Stimulated activated CD8-positive, alpha-beta memory T cell treated with anti-CD3 and anti-CD28 coated beads, Interleukin-12 subunit alpha, Interleukin-12 subunit beta, amount 100 ng/mL, for 4 hours (primary cell): ENCODE measurements at regions not wholly inside any gene's neighbourhood (a gene's known extent, or its start where the extent isn't known, plus 50 kb on each side); places are given as distances from the start of the nearest gene placed in this dataset.
"Not testable (repeated sequence)": the region's sequence is repeated elsewhere in the genome, so short reads cannot be mapped to it uniquely, and the experiment has no call there.

Source experiments
- DNase-seq: peaks from one replicate; pipeline ENCODE4 v3.0.0-alpha.2; 2020; ENCODE audit warnings: low read depth

DNA sequence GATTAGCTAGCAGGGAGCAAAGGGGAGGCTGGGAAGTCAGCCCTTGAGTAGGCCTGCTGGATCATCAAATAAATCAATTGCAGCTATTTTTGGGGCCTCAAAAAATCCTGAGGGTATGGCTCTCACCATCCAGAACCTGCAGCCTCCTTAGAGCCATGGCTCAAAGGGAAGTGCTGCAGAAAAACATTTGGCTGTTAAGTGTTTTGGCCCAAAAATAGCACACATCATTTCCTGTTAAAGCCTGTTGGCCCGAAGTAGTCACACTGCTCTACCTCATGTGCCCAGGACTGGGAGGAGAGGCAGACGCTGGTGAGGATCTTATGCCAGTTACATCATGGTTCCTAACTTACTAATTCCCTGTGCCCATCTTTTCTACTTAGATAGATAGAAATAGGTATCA lies 176.8 kb upstream of the PLGLB1 start:
- DNase-seq, result not testable (repeated sequence)

GRCh38 chr2:87199228-87199627 lies 177.6 kb upstream of the PLGLB1 start:
- DNase-seq, result not testable (repeated sequence)

GRCh38 chr2:87204569-87205147 lies 183.0 kb upstream of the PLGLB1 start:
- DNase-seq, result not testable (repeated sequence)

DNA sequence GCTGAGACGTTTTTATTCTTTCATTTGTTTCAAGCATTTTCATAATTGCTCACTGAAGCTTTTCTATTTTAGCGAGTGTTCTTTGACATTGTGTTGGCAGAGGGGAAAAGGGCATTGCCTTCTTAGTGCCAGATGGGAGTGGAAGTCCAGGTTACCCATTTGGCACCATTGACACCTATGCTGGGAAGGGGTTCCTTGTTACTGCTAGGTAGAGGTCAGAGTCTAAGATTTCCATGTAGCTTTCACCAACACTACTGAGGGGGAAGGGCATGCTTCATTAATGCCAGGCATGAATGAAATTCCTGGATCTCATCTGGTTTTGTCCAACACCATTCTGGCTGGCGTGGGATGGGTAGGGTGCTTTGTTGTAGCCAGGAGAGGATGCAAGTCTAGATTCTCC lies 191.3 kb upstream of the PLGLB1 start:
- DNase-seq, result not testable (repeated sequence)

GRCh38 chr2:87217005-87217404 lies 195.4 kb upstream of the PLGLB1 start:
- not testable (repeated sequence) for DNase-seq

GRCh38 chr2:87217741-87218410 lies 196.2 kb upstream of the PLGLB1 start:
- peak; percentile 7 for DNase-seq

DNA sequence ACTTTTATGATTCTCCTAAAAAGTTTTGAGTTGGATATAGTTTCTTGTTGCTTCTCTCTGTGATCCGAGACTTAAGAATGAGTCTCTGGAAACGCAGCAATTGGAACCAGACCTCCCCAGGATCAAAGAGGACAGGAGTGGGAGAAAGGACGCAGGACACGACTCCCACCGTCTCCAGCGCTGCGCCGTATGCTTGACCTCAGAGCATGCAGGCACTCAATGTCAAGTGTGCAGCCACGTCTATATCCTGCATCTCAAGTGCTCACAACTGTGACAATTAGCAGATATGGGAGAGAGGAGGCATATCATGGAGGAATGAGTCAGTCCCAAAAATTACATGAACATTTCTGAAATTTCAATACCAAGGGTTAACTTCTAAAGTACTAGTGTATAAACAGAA lies 199.0 kb upstream of the PLGLB1 start:
- not testable (repeated sequence) for DNase-seq

- DNase-seq, result not testable (repeated sequence)
Observed at GRCh38 chr2:87222131-87222530, 200.5 kb upstream of the PLGLB1 start.

DNA sequence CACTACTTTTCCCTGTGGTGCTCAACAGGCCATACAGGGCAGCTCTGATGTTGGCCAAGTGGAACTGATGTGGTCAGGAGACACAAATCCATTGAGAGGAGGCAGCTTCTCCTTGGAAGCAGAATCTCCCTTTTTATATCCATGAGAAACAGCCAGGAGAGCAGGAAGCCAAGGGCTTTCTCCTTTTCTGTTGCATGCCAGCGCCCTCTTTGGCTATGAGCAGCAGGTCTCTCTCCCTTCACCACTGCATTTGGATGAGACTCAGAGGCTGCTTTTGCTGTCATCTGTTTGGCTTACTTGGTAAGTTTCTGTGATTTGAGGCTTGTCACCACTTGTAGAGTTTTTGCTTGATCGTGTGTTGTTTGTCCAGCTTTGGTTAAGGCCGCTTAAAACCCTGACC lies 202.2 kb upstream of the PLGLB1 start:
- not testable (repeated sequence) for DNase-seq

- not testable (repeated sequence) for DNase-seq
Observed at GRCh38 chr2:87229091-87229689, 207.5 kb upstream of the PLGLB1 start.

GRCh38 chr2:87229964-87230363 lies 208.3 kb upstream of the PLGLB1 start:
- not testable (repeated sequence) for DNase-seq

DNA sequence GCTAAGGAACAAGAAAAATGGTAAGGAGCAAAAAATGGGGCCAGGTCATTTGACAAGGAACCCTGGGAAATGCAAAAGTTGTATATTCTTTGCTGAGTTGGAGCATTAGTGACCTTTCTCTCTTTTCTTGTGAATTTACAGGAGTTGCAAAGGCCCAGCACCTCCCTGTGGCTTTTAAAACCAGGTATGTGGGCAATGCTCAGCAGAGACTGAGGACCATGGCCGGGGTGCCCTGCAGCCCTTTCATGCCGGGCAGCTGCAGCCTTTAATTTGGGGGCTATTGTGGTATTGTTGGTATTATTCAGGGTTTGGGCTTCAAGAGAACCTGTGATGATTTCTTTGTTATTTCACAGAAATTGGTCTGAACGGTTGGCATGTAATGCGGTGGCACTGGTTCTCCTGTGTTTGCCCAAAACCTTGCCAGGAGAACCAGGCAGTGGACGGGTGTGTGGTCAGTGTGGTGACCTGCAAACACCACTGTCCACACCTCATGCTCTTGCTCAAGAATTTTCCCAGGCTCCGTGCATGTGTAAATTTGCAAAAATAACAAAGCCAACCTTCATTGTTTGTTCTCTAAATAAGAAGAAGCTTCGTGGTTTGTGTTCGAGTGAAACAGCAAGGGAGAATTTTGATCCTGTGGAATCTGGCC lies 213.8 kb upstream of the PLGLB1 start:
- not testable (repeated sequence) for DNase-seq

- not testable (repeated sequence) for DNase-seq
Observed at GRCh38 chr2:87237570-87238336, 216.1 kb upstream of the PLGLB1 start.

GRCh38 chr2:87239558-87240215 lies 218.0 kb upstream of the PLGLB1 start:
- not testable (repeated sequence) for DNase-seq

- not testable (repeated sequence) for DNase-seq
Observed at GRCh38 chr2:87246066-87246717, 224.5 kb upstream of the PLGLB1 start.

DNA sequence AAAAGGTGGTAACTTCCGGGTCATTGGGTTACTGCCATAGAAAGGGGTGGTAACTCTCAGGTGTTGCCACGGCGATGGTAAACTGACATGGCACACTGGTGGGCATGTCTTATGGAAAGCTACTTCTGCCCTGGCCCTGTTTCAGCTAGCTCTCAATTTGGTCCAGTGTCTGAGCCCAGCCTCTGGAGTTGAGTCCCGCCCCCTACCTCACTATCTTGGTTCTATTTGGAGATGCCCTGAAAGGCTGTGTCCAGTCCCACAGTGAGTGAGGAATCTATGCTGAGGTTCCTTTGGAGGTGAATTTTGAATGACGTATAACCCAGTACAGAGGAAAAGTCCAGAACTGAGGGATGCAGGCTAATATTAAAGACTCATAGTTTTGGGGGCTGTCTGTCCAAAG lies 230.4 kb upstream of the PLGLB1 start:
- DNase-seq, result not testable (repeated sequence)

- DNase-seq, result not testable (repeated sequence)
Observed at GRCh38 chr2:87254562-87254961, 232.9 kb upstream of the PLGLB1 start.

- DNase-seq, result not testable (repeated sequence)
Observed at GRCh38 chr2:87255410-87255809, 233.8 kb upstream of the PLGLB1 start.

GRCh38 chr2:87258887-87259286 lies 237.2 kb upstream of the PLGLB1 start:
- DNase-seq, result not testable (repeated sequence)

- not testable (repeated sequence) for DNase-seq
Observed at GRCh38 chr2:87262184-87262702, 240.6 kb upstream of the PLGLB1 start.
